Esophagus squamous epithelium (tissue), 5 donors: ENCODE measurements at regions not wholly inside any gene's neighbourhood (a gene's known extent, or its start where the extent isn't known, plus 50 kb on each side); places are given as distances from the start of the nearest gene placed in this dataset.

Experiments
- DNase-seq: peaks from one replicate; lab custom pipeline; 2025; lab: John Stamatoyannopoulos, UW
- H3K27ac ChIP-seq, 4 donors: fragments of 200-600 bp; sonication (generic); one replicate each; pipeline ENCODE4 v1.5.1; 2016 to 2019; ENCODE audit warnings: mild to moderate bottlenecking in 1 of 4
- H3K27me3 ChIP-seq, 4 donors: fragments of 200-600 bp; sonication (generic); 1 replicate in 3 of 4; 2 replicates in 1 of 4; pipeline versions ENCODE4 v1.5.1 to v1.6.0; 2017 to 2021; ENCODE audit warnings: antibody characterized with exemption in 1 of 4
- H3K36me3 ChIP-seq, 3 donors: fragments of 200-600 bp; sonication (generic); one replicate each; pipeline ENCODE4 v1.5.1; 2016 to 2019
- H3K4me1 ChIP-seq, 3 donors: fragments of 200-600 bp; sonication (generic); one replicate each; pipeline ENCODE4 v1.5.1; 2017 to 2019
- H3K4me3 ChIP-seq, 4 donors: fragments of 200-600 bp; sonication (generic); 1 replicate in 3 of 4; 2 replicates in 1 of 4; pipeline ENCODE4 v1.5.1; 2016 to 2019; ENCODE audit warnings: mild to moderate bottlenecking in 2 of 4, moderate library complexity in 1 of 4
- H3K9me3 ChIP-seq, 3 donors: fragments of 200-600 bp; sonication (generic); one replicate each; pipeline ENCODE4 v1.5.1; 2016 to 2019
- POLR2A ChIP-seq, 4 donors: fragments of 450-650 bp; IDR thresholded peaks; one replicate each; pipeline ENCODE4 v1.6.1; 2017; ENCODE audit warnings: antibody characterized with exemption in 4 of 4, mild to moderate bottlenecking in 4 of 4, moderate library complexity in 3 of 4
- WGBS, 2 donors: methylation state at CpG; one replicate each; pipeline ENCODE4 v1.1.5; 2018; 5-methylcytosine and 5-hydroxymethylcytosine counted together
- intact Hi-C: fragments of 100-400 bp; cut with DNase I; formaldehyde crosslinking; loops from one replicate; pipeline ENCODE4 v1.15.0; 2022
- TF ChIP-seq, protein P1 (sequence below), 6 experiments: fragments of 450-650 bp in 4 of 6; fragments of 200-600 bp in 2 of 6; sonication (generic) in 2 of 6; IDR thresholded peaks; one replicate each; pipeline ENCODE4 v1.5.1; 2016 to 2019; ENCODE audit warnings: antibody characterized with exemption in 6 of 6, mild to moderate bottlenecking in 4 of 6, moderate library complexity in 4 of 6
- donor health status: DM: yes; HTN: yes; CAD: no.

DNA sequence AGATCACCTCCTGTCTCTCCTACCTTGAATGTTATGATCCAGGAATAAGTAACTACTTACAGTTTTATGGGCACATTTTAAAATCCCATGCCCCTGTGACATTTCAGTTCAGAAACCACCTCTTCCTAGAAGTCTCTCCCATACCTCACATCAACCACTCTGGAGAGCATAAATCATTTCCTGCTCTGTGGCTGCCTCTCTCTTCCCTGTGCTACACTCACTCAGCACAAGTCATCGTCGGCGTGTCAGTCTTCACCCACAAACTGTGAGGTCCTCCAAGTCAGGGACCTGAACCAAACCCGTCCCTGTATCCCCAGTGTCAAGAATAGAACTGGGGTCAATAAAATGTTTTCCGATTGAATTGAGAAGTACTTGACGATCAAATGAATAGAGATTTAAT is 863.3 kb downstream of the BCL11B start:
- no peaks in the 10 kb centered on the region for H3K36me3 ChIP-seq
- no peaks in the 10 kb centered on the region for H3K27me3 ChIP-seq
- DNase-seq = no peak
- intact Hi-C loops = no loop called here
- no peaks in the 10 kb centered on the region for H3K9me3 ChIP-seq
- peaks cover 0 to 12% (median 0%) of the 10 kb centered on the region in 3 donors for H3K4me1 ChIP-seq
- TF ChIP-seq, protein P1, sequence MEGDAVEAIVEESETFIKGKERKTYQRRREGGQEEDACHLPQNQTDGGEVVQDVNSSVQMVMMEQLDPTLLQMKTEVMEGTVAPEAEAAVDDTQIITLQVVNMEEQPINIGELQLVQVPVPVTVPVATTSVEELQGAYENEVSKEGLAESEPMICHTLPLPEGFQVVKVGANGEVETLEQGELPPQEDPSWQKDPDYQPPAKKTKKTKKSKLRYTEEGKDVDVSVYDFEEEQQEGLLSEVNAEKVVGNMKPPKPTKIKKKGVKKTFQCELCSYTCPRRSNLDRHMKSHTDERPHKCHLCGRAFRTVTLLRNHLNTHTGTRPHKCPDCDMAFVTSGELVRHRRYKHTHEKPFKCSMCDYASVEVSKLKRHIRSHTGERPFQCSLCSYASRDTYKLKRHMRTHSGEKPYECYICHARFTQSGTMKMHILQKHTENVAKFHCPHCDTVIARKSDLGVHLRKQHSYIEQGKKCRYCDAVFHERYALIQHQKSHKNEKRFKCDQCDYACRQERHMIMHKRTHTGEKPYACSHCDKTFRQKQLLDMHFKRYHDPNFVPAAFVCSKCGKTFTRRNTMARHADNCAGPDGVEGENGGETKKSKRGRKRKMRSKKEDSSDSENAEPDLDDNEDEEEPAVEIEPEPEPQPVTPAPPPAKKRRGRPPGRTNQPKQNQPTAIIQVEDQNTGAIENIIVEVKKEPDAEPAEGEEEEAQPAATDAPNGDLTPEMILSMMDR (IDR thresholded peaks at IDR 0.05) = no peak
- TF ChIP-seq POLR2A (IDR thresholded peaks at IDR 0.05) = no peak
- WGBS, 2 donors = 80 to 87% methylated on average over 5 to 6 of the region's 6 CpGs
- H3K4me3 ChIP-seq = no peak overlapping the region
- no peak overlapping the region for H3K27ac ChIP-seq

DNA sequence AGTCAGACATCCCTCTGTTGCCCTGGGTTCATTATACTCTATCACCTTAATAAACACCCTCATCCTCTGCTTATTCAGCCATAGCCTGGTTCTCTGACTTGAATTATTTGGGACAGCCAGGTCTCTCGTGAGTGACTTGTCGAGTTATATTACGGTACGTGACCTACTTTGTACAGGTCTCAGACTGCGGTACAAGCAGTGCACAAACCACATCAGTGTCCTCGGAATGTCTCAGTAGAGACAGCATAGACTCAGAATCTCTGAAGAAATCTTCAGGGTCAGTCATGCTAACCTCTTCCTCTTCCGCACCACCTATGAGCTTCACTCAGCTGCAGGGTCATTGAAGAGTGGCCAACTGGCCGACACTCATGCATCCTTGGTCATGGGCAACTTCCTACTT is 860.8 kb downstream of the BCL11B start:
- Histone ChIP-seq H3K9me3 (no peaks in the 10 kb centered on the region), H3K36me3 (no peaks in the 10 kb centered on the region), H3K27me3 (no peaks in the 10 kb centered on the region), H3K27ac (no peak overlapping the region), H3K4me3 (no peak overlapping the region), H3K4me1 (peaks cover 0 to 13% (median 0%) of the 10 kb centered on the region in 3 donors)
- no peak for DNase-seq
- intact Hi-C loops = no loop called here
- 80 to 81% methylated on average over 8 of the region's 8 CpGs for WGBS, 2 donors
- TF ChIP-seq, protein P1 (IDR thresholded peaks at IDR 0.05) = no peak
- no peak for TF ChIP-seq POLR2A (IDR thresholded peaks at IDR 0.05)

DNA sequence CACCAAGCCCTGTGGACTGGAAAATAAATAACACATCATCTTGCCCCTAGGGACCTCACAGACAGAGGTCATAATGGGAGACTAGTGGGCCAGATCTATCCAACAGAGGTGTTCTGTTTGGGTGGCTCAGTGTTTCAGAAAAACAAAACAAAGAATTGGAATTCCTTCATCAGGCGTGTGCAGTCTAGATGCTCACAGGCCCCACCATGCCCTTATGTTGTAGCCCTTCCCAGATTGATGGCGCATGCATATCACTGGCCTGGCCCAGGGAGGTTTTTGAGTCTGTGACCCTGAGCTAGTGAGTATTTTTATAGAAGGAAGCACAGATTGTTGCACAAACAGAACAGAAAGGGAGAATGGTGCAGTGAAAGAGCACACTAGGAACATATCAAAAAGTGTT is 859.6 kb downstream of the BCL11B start:
- H3K4me1 ChIP-seq = peaks cover 0 to 13% (median 0%) of the 10 kb centered on the region in 3 donors
- H3K36me3 ChIP-seq = no peaks in the 10 kb centered on the region
- no peaks in the 10 kb centered on the region for H3K27me3 ChIP-seq
- WGBS, 2 donors = 63 to 69% methylated on average over 2 of the region's 2 CpGs
- H3K9me3 ChIP-seq = no peaks in the 10 kb centered on the region
- DNase-seq = no peak
- intact Hi-C loops = no loop called here
- TF ChIP-seq, protein P1 (IDR thresholded peaks at IDR 0.05) = no peak
- TF ChIP-seq POLR2A (IDR thresholded peaks at IDR 0.05) = no peak
- no peak overlapping the region for H3K4me3 ChIP-seq
- H3K27ac ChIP-seq = no peak overlapping the region

DNA sequence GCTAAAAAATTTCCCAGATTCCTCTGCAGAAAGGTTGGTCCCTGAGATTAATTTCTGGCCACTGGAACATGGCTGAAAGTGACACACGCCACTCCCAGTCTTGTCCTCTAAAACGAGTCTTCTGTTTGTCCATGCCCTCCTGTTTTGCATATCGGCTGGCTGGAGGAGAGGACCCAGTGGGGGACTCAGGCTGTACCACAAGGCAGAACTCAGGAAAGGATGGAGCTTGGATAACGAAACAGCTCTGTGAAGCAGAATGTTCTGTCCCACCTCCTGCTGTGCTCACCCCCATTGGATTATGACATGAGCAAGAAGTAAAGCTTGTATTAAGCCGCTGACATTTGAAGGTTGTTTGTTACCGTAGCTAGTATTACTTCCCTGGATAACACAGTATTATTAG is 856.2 kb downstream of the BCL11B start:
- WGBS, 2 donors = 74 to 81% methylated on average over 5 to 6 of the region's 6 CpGs
- no peak for DNase-seq
- Histone ChIP-seq H3K4me3 (no peak overlapping the region), H3K4me1 (peaks cover 0 to 13% (median 0%) of the 10 kb centered on the region in 3 donors), H3K36me3 (no peaks in the 10 kb centered on the region), H3K9me3 (no peaks in the 10 kb centered on the region), H3K27me3 (no peaks in the 10 kb centered on the region), H3K27ac (no peak overlapping the region)
- TF ChIP-seq, protein P1 (IDR thresholded peaks at IDR 0.05) = no peak
- TF ChIP-seq POLR2A (IDR thresholded peaks at IDR 0.05) = no peak
- intact Hi-C loops = no loop called here

DNA sequence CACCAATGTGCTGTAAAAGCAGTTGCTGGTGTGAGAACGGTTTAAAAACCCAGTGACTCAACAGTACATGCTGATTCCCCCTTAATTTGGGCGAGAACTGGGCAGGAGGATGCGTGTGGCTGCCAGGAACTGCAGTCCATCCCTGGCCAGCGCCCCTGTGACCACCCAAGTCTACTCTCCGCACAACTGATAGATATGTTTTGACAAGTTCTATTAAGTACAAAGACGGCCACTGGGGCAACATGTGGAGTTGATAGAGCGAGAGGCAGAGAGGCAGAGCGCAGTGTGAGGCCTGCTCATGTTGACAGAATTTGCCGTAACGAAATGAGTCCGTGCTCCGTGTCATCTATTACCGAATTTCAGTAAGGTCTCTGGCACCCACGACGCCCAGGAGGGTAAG is 855.0 kb downstream of the BCL11B start:
- H3K4me3 ChIP-seq = no peak overlapping the region
- TF ChIP-seq, protein P1 (IDR thresholded peaks at IDR 0.05) = no peak
- no peak for TF ChIP-seq POLR2A (IDR thresholded peaks at IDR 0.05)
- peaks cover 0 to 6% (median 0%) of the 10 kb centered on the region in 3 donors for H3K4me1 ChIP-seq
- H3K27me3 ChIP-seq = no peaks in the 10 kb centered on the region
- DNase-seq = no peak
- intact Hi-C loops = no loop called here
- no peaks in the 10 kb centered on the region for H3K36me3 ChIP-seq
- WGBS, 2 donors = 86 to 90% methylated on average over 12 to 15 of the region's 15 CpGs
- H3K9me3 ChIP-seq = no peaks in the 10 kb centered on the region
- H3K27ac ChIP-seq = no peak overlapping the region
